RPMI8226 (cell line): ENCODE measurements at regions not wholly inside any gene's neighbourhood (a gene's known extent, or its start where the extent isn't known, plus 50 kb on each side); places are given as distances from the start of the nearest gene placed in this dataset.
A peak's percentile ranks its signal among the peaks of the same experiment; 100 is the strongest.
"Not testable (repeated sequence)": the region's sequence is repeated elsewhere in the genome, so short reads cannot be mapped to it uniquely, and the experiment has no call there.

Experiments used
- DNase-seq: peaks from one replicate; pipeline ENCODE4 v3.0.0-alpha.2; 2015

GRCh38 chr5:4022056-4022670 lies 426.5 kb downstream of the IRX1 start:
- DNase-seq, result no peak

GRCh38 chr5:4023091-4023752 lies 427.6 kb downstream of the IRX1 start:
- no peak for DNase-seq

GRCh38 chr5:4023753-4024335 lies 428.2 kb downstream of the IRX1 start:
- DNase-seq, result no peak

- no peak for DNase-seq
Measured at GRCh38 chr5:4027088-4027734, 431.6 kb downstream of the IRX1 start.

- no peak for DNase-seq
Measured at GRCh38 chr5:4028384-4028783, 432.8 kb downstream of the IRX1 start.

- not testable (repeated sequence) for DNase-seq
Measured at GRCh38 chr5:4033546-4033945, 437.9 kb downstream of the IRX1 start.

GRCh38 chr5:4036861-4037260 lies 441.2 kb downstream of the IRX1 start:
- DNase-seq, result no peak

- DNase-seq, result no peak
Measured at GRCh38 chr5:4038994-4039393, 443.4 kb downstream of the IRX1 start.

- DNase-seq, result no peak
Measured at GRCh38 chr5:4042311-4042710, 446.7 kb downstream of the IRX1 start.

GRCh38 chr5:4043135-4043534 lies 447.5 kb downstream of the IRX1 start:
- no peak for DNase-seq

GRCh38 chr5:4044881-4045280 lies 449.2 kb downstream of the IRX1 start:
- no peak for DNase-seq

GRCh38 chr5:4048398-4048797 lies 452.8 kb downstream of the IRX1 start:
- DNase-seq, result no peak

- DNase-seq, result peak; percentile 33
Measured at GRCh38 chr5:4050203-4050602, 454.6 kb downstream of the IRX1 start.

- no peak for DNase-seq
Measured at GRCh38 chr5:4053136-4053535, 457.5 kb downstream of the IRX1 start.

GRCh38 chr5:4054092-4054491 lies 458.5 kb downstream of the IRX1 start:
- no peak for DNase-seq

- DNase-seq, result no peak
Measured at GRCh38 chr5:4058899-4059298, 463.3 kb downstream of the IRX1 start.

GRCh38 chr5:4065472-4066320 lies 470.1 kb downstream of the IRX1 start:
- no peak for DNase-seq

GRCh38 chr5:4068171-4068570 lies 472.5 kb downstream of the IRX1 start:
- DNase-seq, result no peak

- DNase-seq, result no peak
Measured at GRCh38 chr5:4078544-4078943, 482.9 kb downstream of the IRX1 start.

GRCh38 chr5:4079831-4080230 lies 484.2 kb downstream of the IRX1 start:
- no peak for DNase-seq

GRCh38 chr5:4080370-4080769 lies 484.7 kb downstream of the IRX1 start:
- no peak for DNase-seq

GRCh38 chr5:4081059-4081458 lies 485.4 kb downstream of the IRX1 start:
- DNase-seq, result no peak

GRCh38 chr5:4081466-4081865 lies 485.8 kb downstream of the IRX1 start:
- DNase-seq, result no peak
